ENCODE measurements at regions not wholly inside any gene's neighbourhood (a gene's known extent, or its start where the extent isn't known, plus 50 kb on each side); places are given as distances from the start of the nearest gene placed in this dataset.

GRCh38 chr4:66681962-66682361 is 863.3 kb downstream of the CENPC start:
- DNase-seq: no peak

- no peak for DNase-seq
Measured at GRCh38 chr4:66667249-66667648, 878.1 kb downstream of the CENPC start.

GRCh38 chr4:66662620-66663019 is 882.7 kb downstream of the CENPC start:
- DNase-seq: no peak

GRCh38 chr4:66658809-66659208 is 886.5 kb downstream of the CENPC start:
- DNase-seq: no peak

GRCh38 chr4:66655505-66655904 is 889.8 kb downstream of the CENPC start:
- DNase-seq: no peak

- DNase-seq: no peak
Measured at GRCh38 chr4:66653937-66654336, 891.4 kb downstream of the CENPC start.

- DNase-seq: no peak
Measured at GRCh38 chr4:66649236-66649635, 896.1 kb downstream of the CENPC start.

GRCh38 chr4:66647926-66648325 is 897.4 kb downstream of the CENPC start:
- no peak for DNase-seq

- DNase-seq: no peak
Measured at GRCh38 chr4:66647476-66647875, 897.8 kb downstream of the CENPC start.

- no peak for DNase-seq
Measured at GRCh38 chr4:66640233-66640990, 904.9 kb downstream of the CENPC start.

- DNase-seq: no peak
Measured at GRCh38 chr4:66639361-66639760, 905.9 kb downstream of the CENPC start.

- DNase-seq: no peak
Measured at GRCh38 chr4:66636349-66636748, 909.0 kb downstream of the CENPC start.

- DNase-seq: no peak
Measured at GRCh38 chr4:66633477-66633876, 911.8 kb downstream of the CENPC start.

- DNase-seq: no peak
Measured at GRCh38 chr4:66629927-66630326, 915.4 kb downstream of the CENPC start.

- no peak for DNase-seq
Measured at GRCh38 chr4:66628146-66628545, 917.2 kb downstream of the CENPC start.

- DNase-seq: no peak
Measured at GRCh38 chr4:66625480-66625879, 919.8 kb downstream of the CENPC start.

- no peak for DNase-seq
Measured at GRCh38 chr4:66613591-66613990, 931.7 kb downstream of the CENPC start.

- DNase-seq: no peak
Measured at GRCh38 chr4:66609014-66609413, 936.3 kb downstream of the CENPC start.

GRCh38 chr4:66606908-66607307 is 936.6 kb upstream of the EPHA5 start:
- no peak for DNase-seq

GRCh38 chr4:66606215-66606614 is 935.9 kb upstream of the EPHA5 start:
- no peak for DNase-seq

- no peak for DNase-seq
Measured at GRCh38 chr4:66604192-66604591, 933.9 kb upstream of the EPHA5 start.

- no peak for DNase-seq
Measured at GRCh38 chr4:66602622-66603021, 932.3 kb upstream of the EPHA5 start.

- no peak for DNase-seq
Measured at GRCh38 chr4:66591968-66592367, 921.7 kb upstream of the EPHA5 start.

- DNase-seq: no peak
Measured at GRCh38 chr4:66590488-66591215, 920.4 kb upstream of the EPHA5 start.

All from central memory CD4-positive, alpha-beta T cell (primary cell).